ENCODE measurements at regions not wholly inside any gene's neighbourhood (a gene's known extent, or its start where the extent isn't known, plus 50 kb on each side); places are given as distances from the start of the nearest gene placed in this dataset.
"Not testable (repeated sequence)": the region's sequence is repeated elsewhere in the genome, so short reads cannot be mapped to it uniquely, and the experiment has no call there.

DNA sequence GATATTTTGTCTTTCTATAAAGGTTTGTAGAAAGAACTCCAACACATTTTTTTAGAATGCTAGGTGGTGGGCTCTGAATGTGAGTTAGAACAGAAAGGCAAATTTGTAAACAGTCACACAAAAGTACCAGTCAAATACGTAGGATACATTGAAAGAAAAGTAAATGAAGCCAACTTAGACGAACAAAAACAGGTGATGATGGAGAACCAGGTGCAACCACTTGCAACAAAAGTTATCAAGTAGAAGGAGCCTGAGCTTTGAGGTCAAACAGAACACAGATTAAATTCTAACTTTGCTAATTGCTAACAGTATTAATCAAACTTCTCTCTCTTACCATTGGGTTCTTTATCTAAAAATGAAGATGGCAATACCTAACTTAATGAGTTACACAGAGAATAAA, 62.7 kb upstream of the DAPP1 start:
- no peak overlapping the region for H3K4me3 ChIP-seq (ENCODE audit: low read depth, low read length)
- no peak for DNase-seq (ENCODE audit: low read depth)
- TF ChIP-seq, protein P1, sequence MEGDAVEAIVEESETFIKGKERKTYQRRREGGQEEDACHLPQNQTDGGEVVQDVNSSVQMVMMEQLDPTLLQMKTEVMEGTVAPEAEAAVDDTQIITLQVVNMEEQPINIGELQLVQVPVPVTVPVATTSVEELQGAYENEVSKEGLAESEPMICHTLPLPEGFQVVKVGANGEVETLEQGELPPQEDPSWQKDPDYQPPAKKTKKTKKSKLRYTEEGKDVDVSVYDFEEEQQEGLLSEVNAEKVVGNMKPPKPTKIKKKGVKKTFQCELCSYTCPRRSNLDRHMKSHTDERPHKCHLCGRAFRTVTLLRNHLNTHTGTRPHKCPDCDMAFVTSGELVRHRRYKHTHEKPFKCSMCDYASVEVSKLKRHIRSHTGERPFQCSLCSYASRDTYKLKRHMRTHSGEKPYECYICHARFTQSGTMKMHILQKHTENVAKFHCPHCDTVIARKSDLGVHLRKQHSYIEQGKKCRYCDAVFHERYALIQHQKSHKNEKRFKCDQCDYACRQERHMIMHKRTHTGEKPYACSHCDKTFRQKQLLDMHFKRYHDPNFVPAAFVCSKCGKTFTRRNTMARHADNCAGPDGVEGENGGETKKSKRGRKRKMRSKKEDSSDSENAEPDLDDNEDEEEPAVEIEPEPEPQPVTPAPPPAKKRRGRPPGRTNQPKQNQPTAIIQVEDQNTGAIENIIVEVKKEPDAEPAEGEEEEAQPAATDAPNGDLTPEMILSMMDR (IDR thresholded peaks at IDR 0.05; ENCODE audit: control insufficient read depth, extremely low read depth, insufficient read depth) = no peak

DNA sequence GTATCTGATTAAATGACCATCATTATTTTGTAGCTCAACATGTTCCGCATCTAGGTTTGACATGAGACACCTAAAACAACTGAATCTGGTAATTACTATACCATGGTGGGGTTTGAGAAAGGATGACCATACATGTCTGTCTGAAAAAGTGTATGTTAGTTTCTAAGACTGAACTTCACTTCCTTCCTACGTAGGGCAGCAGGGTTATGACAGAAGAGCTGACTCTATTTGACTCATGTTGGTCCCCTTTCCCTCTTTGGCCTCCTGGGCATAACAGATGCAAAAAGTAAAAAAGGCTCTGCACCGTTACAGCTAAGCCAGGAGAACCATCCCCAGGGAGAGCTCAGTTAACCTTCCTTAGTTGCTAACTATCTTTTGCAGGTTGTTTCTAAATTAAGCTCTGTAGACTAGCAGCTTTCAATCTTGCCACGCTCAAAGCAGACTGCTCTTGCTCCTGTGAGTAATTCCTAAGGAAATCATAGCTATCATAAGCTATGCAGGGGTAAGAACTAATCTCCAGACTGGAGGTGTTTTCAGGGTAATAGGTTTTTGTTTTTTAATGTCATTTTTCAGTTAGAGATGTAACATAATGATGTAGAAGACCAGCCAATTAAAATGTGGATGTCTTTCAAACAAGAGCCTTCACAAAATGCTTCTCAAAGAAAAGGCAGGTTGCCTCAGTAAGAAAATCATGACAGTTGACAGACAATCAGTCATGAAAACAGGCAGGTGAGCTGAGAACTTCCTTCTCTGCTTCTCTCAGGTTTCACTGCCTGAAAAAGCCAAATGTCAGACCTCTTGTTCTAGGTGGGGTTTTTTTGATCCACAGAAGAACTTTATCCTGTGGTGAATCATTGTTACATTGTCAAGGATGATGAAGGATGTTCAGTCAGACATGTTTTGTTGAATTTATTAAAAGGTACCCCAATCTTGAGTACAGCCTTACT, 66.9 kb upstream of the DAPP1 start:
- TF ChIP-seq, protein P1 (IDR thresholded peaks at IDR 0.05; ENCODE audit: control insufficient read depth, extremely low read depth, insufficient read depth) = no peak
- H3K4me3 ChIP-seq (ENCODE audit: low read depth, low read length) = no peak overlapping the region
- DNase-seq (ENCODE audit: low read depth) = no peak

DNA sequence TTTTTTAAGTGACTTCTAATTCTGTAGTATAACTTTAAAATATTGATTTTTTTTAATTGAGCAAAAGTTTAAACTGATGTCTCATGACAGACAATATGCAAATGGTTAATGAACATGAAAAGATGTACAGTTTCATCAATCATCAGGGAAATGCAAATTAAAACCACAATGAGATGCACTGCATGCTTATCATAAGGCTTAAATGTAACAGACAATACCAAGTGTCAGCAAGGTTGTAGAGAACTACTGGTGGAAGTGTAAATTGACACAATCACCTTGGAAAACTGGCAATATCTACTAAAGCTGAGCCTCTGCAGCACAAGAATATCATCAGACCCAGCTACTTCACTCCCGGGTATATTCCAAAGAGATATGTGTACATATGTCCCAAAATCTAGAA, 70.2 kb upstream of the DAPP1 start:
- no peak for DNase-seq (ENCODE audit: low read depth)
- TF ChIP-seq, protein P1 (IDR thresholded peaks at IDR 0.05; ENCODE audit: control insufficient read depth, extremely low read depth, insufficient read depth) = no peak
- no peak overlapping the region for H3K4me3 ChIP-seq (ENCODE audit: low read depth, low read length)

DNA sequence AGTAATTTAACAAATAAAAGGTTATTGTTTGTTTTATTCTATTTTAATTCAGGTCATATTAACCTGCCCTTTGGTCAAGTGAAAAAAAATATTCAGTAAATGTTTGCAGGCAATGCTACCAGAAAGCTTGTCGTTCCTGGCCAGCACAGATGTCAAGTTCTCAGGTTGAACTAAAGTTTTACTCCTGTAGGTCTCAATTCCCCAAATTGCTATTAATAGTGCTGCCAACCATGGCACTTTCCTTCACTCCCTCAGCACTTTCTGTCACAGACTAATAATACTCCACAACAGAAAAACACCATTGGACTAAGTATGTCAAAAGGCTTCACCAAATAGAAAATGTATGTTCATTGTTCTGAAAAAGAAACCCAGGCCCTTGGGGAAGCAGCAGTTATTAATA, 79.2 kb upstream of the C4orf54 start:
- TF ChIP-seq, protein P1 (IDR thresholded peaks at IDR 0.05; ENCODE audit: control insufficient read depth, extremely low read depth, insufficient read depth) = no peak
- H3K4me3 ChIP-seq (ENCODE audit: low read depth, low read length) = no peak overlapping the region
- no peak for DNase-seq (ENCODE audit: low read depth)

DNA sequence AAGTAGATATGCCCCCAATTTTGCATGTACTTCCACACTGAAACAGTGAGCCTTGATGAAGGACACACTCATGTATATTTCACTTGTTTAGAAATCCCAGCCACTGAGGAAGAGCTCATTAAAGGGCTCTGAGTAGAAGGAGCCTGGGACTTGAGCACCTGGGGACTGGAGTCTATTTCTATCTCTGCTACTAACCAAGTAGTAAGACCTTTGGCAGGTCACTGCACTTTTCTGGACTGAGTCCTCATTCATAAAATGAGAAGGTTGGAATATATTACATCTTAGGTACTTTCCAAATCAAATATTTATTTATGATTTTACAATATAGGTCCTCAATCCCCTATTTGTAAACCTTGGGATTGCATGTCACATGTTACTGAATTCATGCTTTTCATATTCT, 78.2 kb upstream of the C4orf54 start:
- H3K4me3 ChIP-seq (ENCODE audit: low read depth, low read length) = no peak overlapping the region
- peak; percentile 78 for DNase-seq (ENCODE audit: low read depth)
- TF ChIP-seq, protein P1 (IDR thresholded peaks at IDR 0.05; ENCODE audit: control insufficient read depth, extremely low read depth, insufficient read depth) = no peak

DNA sequence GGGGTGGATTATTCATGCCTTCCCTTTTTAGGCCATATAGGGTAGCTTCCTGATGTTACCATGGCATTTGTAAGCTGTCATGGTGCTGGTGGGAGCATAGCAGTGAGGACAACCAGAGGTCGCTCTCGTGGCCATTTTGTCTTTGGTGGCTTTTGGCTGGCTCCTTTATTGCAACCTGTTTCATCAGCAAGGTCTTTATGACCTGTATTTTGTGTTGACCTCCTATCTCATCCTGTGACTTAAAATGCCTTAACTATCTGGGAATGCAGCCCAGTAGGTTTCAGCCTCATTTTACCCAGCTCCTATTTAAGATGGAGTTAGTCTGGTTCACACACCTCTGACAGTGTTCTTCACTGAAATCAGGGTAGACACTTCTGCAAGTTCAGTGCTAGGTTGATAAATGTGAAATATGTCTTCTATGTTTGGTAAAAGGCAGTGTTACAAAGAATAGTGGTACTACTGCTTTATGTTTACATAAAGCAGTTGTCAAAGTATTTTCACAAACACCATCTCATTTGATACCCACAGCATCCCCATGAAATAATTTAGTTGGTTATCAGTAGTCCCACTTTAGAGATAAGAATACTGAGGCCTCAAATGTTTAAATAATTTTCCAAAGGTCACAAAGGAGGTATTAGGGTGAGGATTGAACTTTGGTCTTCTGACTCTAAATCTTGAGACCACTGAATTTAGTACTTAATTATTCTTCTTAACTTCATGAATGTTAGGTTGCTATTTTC, 77.1 kb upstream of the C4orf54 start:
- H3K4me3 ChIP-seq (ENCODE audit: low read depth, low read length) = no peak overlapping the region
- DNase-seq (ENCODE audit: low read depth) = no peak
- TF ChIP-seq, protein P1 (IDR thresholded peaks at IDR 0.05; ENCODE audit: control insufficient read depth, extremely low read depth, insufficient read depth) = no peak

DNA sequence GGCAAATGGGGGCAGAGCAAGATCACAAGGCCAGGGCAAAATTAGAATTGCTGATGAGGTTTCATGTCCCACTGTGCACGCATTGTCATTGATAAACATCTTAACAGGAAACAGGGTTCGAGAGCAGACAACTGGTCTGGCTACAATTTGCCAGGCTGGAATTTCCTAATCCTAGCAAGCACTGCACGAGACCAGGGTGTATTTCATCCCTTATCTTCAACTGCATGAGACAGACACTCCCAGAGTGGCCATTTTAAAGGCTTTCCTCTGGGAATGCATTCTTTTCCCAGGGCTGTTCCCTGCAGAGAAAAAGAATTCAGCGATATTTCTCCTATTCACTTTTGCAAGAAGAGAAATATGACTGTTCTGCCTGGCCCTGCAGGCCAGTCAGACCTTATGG, 75.8 kb upstream of the C4orf54 start:
- H3K4me3 ChIP-seq (ENCODE audit: low read depth, low read length); DNase-seq (ENCODE audit: low read depth): not testable (repeated sequence)
